ENCODE measurements at regions not wholly inside any gene's neighbourhood (a gene's known extent, or its start where the extent isn't known, plus 50 kb on each side); places are given as distances from the start of the nearest gene placed in this dataset.

- no peak for TF ChIP-seq CTCF (IDR thresholded peaks at IDR 0.05; ENCODE audit: insufficient read depth, low read length)
- TF ChIP-seq SPI1 (IDR thresholded peaks at IDR 0.05; ENCODE audit: borderline replicate concordance, low read depth) = no peak
- no peak for TF ChIP-seq POLR2AphosphoS5 (IDR thresholded peaks at IDR 0.05; ENCODE audit: low read depth)
- no peak for TF ChIP-seq GABPA (IDR thresholded peaks at IDR 0.05; ENCODE audit: low read depth)
- TF ChIP-seq REST (IDR thresholded peaks at IDR 0.05; ENCODE audit: insufficient replicate concordance, low read depth) = no peak
- Histone ChIP-seq H3K4me3 (replicated peaks; ENCODE audit: insufficient read depth, low read length) (no peak overlapping the region), H3K27me3 (ENCODE audit: insufficient read depth, poor library complexity, severe bottlenecking) (no peaks in the 10 kb centered on the region), H3K27ac (replicated peaks) (no peak overlapping the region)
- no peak for DNase-seq (ENCODE audit: low read depth in 1 of 2, low spot score in 1 of 2)
Measured at GRCh38 chr5:112077180-112077579, 320.2 kb upstream of the NREP start.

- Histone ChIP-seq H3K27ac (replicated peaks) (no peak overlapping the region), H3K27me3 (ENCODE audit: insufficient read depth, poor library complexity, severe bottlenecking) (no peaks in the 10 kb centered on the region), H3K4me3 (replicated peaks; ENCODE audit: insufficient read depth, low read length) (no peak overlapping the region)
- no peak for TF ChIP-seq GABPA (IDR thresholded peaks at IDR 0.05; ENCODE audit: low read depth)
- no peak for TF ChIP-seq CTCF (IDR thresholded peaks at IDR 0.05; ENCODE audit: insufficient read depth, low read length)
- TF ChIP-seq POLR2AphosphoS5 (IDR thresholded peaks at IDR 0.05; ENCODE audit: low read depth) = no peak
- no peak for TF ChIP-seq SPI1 (IDR thresholded peaks at IDR 0.05; ENCODE audit: borderline replicate concordance, low read depth)
- no peak for TF ChIP-seq REST (IDR thresholded peaks at IDR 0.05; ENCODE audit: insufficient replicate concordance, low read depth)
- no peak for DNase-seq (ENCODE audit: low read depth in 1 of 2, low spot score in 1 of 2)
Measured at GRCh38 chr5:112070022-112070421, 313.0 kb upstream of the NREP start.

GRCh38 chr5:112069329-112069728, 312.3 kb upstream of the NREP start:
- TF ChIP-seq GABPA (IDR thresholded peaks at IDR 0.05; ENCODE audit: low read depth) (no peak), REST (IDR thresholded peaks at IDR 0.05; ENCODE audit: insufficient replicate concordance, low read depth) (no peak), POLR2AphosphoS5 (IDR thresholded peaks at IDR 0.05; ENCODE audit: low read depth) (no peak), SPI1 (IDR thresholded peaks at IDR 0.05; ENCODE audit: borderline replicate concordance, low read depth) (no peak), CTCF (IDR thresholded peaks at IDR 0.05; ENCODE audit: insufficient read depth, low read length) (no peak)
- Histone ChIP-seq H3K4me3 (replicated peaks; ENCODE audit: insufficient read depth, low read length) (no peak overlapping the region), H3K27ac (replicated peaks) (no peak overlapping the region), H3K27me3 (ENCODE audit: insufficient read depth, poor library complexity, severe bottlenecking) (no peaks in the 10 kb centered on the region)
- no peak for DNase-seq (ENCODE audit: low read depth in 1 of 2, low spot score in 1 of 2)
